ENCODE measurements at regions not wholly inside any gene's neighbourhood (a gene's known extent, or its start where the extent isn't known, plus 50 kb on each side); places are given as distances from the start of the nearest gene placed in this dataset.
A peak's percentile ranks its signal among the peaks of the same experiment; 100 is the strongest.

DNA sequence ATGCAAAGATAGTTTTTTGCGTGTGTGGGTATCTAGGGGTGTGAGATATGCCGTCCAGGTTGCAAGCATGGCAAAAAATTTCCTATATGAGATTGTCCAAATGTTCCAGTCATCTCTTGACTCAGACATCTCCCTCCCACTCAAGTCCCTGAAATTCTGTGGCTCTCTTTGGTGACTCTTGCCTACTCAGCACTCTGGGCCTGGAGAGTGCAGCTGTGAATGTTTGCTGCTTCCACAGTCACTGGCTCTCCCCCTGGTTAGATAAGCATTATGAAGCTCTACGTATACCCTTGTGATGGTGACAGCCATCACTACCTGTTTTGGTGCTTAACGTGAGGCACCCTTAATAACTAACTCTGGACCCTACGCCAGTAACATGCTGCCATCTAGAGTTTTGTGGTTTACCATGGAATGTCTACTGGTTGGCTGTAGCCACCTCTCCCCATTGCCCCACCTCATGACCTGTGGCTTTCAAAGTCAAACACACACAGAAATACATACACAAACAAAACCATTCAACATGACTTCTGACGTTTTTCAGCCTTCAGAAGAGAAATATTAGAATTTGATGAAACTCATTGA, 621.9 kb upstream of the CITED2 start:
- no peak for DNase-seq
- H3F3A ChIP-seq (ENCODE audit: insufficient read depth, low read depth): no peaks in the 10 kb centered on the region
- H3K4me1 ChIP-seq (replicated peaks; ENCODE audit: insufficient read depth): no peaks in the 10 kb centered on the region
- no peaks in the 10 kb centered on the region for H3K79me2 ChIP-seq (ENCODE audit: low read depth)
- no peaks in the 10 kb centered on the region for H3K36me3 ChIP-seq (ENCODE audit: low read depth)
- no peaks in the 10 kb centered on the region; the same call in none of the 2 replicates for H3K9me3 ChIP-seq (ENCODE audit: insufficient read depth, low read depth)
- H3K4me2 ChIP-seq: no peak overlapping the region
- CTCF ChIA-PET: no interaction called here
- H3K9me2 ChIP-seq (ENCODE audit: insufficient read depth): no peaks in the 10 kb centered on the region
- H3K27me3 ChIP-seq (ENCODE audit: insufficient read depth, low read depth): no peaks in the 10 kb centered on the region
- H2AFZ ChIP-seq: no peak overlapping the region
- TF ChIP-seq, protein P1, sequence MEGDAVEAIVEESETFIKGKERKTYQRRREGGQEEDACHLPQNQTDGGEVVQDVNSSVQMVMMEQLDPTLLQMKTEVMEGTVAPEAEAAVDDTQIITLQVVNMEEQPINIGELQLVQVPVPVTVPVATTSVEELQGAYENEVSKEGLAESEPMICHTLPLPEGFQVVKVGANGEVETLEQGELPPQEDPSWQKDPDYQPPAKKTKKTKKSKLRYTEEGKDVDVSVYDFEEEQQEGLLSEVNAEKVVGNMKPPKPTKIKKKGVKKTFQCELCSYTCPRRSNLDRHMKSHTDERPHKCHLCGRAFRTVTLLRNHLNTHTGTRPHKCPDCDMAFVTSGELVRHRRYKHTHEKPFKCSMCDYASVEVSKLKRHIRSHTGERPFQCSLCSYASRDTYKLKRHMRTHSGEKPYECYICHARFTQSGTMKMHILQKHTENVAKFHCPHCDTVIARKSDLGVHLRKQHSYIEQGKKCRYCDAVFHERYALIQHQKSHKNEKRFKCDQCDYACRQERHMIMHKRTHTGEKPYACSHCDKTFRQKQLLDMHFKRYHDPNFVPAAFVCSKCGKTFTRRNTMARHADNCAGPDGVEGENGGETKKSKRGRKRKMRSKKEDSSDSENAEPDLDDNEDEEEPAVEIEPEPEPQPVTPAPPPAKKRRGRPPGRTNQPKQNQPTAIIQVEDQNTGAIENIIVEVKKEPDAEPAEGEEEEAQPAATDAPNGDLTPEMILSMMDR (conservative IDR thresholded peaks at IDR 0.05): no peak
- TF ChIP-seq EZH2 (IDR thresholded peaks at IDR 0.05; ENCODE audit: low read depth): no peak
- BruUV-seq (replicated peaks): no TSS peak
- no peak overlapping the region for H3K4me3 ChIP-seq
- no peak overlapping the region for H3K27ac ChIP-seq
- POLR2A ChIA-PET (ENCODE audit: unreplicated experiment): no interaction called here
- intact Hi-C loops (cut with micrococcal nuclease; ENCODE audit: unreplicated experiment): loop anchor here (10.0 kb wide), 1 partner anchor 412 kb away; no protein-coding TSS in a partner anchor
- no peaks in the 10 kb centered on the region for H4K20me1 ChIP-seq (ENCODE audit: insufficient read depth)

DNA sequence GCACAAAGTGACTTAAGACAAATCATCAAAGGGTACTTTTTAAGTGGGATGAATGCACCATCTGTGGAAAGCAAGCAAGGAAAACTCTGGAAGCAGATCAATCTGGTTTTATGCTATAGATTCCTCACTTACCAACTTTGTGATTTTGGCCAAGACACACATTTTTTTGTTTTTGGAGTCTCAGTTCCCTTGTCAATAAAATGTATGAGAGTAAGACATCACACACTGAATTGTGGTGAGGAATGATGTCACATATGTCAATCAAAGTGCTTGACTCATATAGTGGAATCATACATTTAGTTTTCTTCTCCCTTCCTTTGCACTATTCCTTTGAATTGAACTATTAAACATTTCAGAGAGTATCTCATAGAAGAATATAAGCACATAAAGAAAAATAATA, 620.5 kb upstream of the CITED2 start:
- TF ChIP-seq, protein P1 (conservative IDR thresholded peaks at IDR 0.05): no peak
- TF ChIP-seq EZH2 (IDR thresholded peaks at IDR 0.05; ENCODE audit: low read depth): no peak
- no TSS peak for BruUV-seq (replicated peaks)
- DNase-seq: no peak

DNA sequence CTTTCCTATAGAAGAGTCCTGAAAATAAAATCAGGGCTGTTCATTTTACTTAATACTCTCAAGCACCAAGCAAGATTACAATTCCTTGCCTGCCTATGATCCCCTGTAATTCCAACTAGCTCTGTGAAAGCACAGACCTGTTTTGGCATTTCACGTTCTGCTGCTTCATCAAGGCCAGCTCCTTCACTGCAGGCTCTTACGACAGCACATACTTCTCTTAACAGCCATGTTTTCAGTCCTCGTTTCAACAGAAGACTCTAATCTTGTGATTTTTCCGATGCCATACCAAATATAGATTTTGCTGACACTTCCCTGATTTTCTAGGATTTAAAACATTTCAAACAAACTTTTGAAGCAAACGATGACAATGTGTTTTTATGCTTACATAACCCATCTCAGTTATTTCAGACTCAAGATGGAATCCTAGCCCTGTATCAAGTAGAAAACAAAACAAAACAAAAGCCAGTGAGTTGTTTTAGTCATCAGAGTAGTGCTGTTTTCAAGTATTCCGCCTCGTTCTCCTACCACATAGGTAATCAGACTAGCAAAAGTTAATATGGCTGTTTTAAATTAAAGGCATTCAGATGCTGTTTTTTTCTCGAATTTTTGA, 616.5 kb upstream of the CITED2 start:
- 0 out of 2 replicates have a peak overlapping the region, but pooled peaks have one; percentile 0 for H2AFZ ChIP-seq
- no peaks in the 10 kb centered on the region; the same call in 1 of the 2 replicates for H3K9me3 ChIP-seq (ENCODE audit: insufficient read depth, low read depth)
- H3K4me2 ChIP-seq: no peak overlapping the region
- no peak overlapping the region for H3K4me3 ChIP-seq
- no peaks in the 10 kb centered on the region for H3K4me1 ChIP-seq (replicated peaks; ENCODE audit: insufficient read depth)
- H3K27me3 ChIP-seq (ENCODE audit: insufficient read depth, low read depth): no peaks in the 10 kb centered on the region
- no peak overlapping the region for H3K27ac ChIP-seq
- no peak for TF ChIP-seq EZH2 (IDR thresholded peaks at IDR 0.05; ENCODE audit: low read depth)
- TF ChIP-seq, protein P1 (conservative IDR thresholded peaks at IDR 0.05): no peak
- no peaks in the 10 kb centered on the region for H3K79me2 ChIP-seq (ENCODE audit: low read depth)
- CTCF ChIA-PET: no interaction called here
- no TSS peak for BruUV-seq (replicated peaks)
- H3K9me2 ChIP-seq (ENCODE audit: insufficient read depth): no peaks in the 10 kb centered on the region
- H3F3A ChIP-seq (ENCODE audit: insufficient read depth, low read depth): no peaks in the 10 kb centered on the region
- intact Hi-C loops (cut with micrococcal nuclease; ENCODE audit: unreplicated experiment): loop anchor here (10.0 kb wide), 1 partner anchor 406 kb away; no protein-coding TSS in a partner anchor
- no peaks in the 10 kb centered on the region for H4K20me1 ChIP-seq (ENCODE audit: insufficient read depth)
- no peaks in the 10 kb centered on the region for H3K36me3 ChIP-seq (ENCODE audit: low read depth)
- DNase-seq: no peak
- POLR2A ChIA-PET (ENCODE audit: unreplicated experiment): no interaction called here

More for the DNA sequence above, 620.5 kb upstream of the CITED2 start:
- Histone ChIP-seq H3K9me3 (ENCODE audit: insufficient read depth, low read depth) (no peaks in the 10 kb centered on the region; the same call in none of the 2 replicates), H3K4me3 (no peak overlapping the region), H3K79me2 (ENCODE audit: low read depth) (no peaks in the 10 kb centered on the region), H3K4me1 (replicated peaks; ENCODE audit: insufficient read depth) (no peaks in the 10 kb centered on the region), H3K27me3 (ENCODE audit: insufficient read depth, low read depth) (no peaks in the 10 kb centered on the region), H3K4me2 (no peak overlapping the region), H4K20me1 (ENCODE audit: insufficient read depth) (no peaks in the 10 kb centered on the region), H3K9me2 (ENCODE audit: insufficient read depth) (no peaks in the 10 kb centered on the region), H3K36me3 (ENCODE audit: low read depth) (no peaks in the 10 kb centered on the region), H3F3A (ENCODE audit: insufficient read depth, low read depth) (no peaks in the 10 kb centered on the region), H2AFZ (no peak overlapping the region), H3K27ac (no peak overlapping the region)
- ChIA-PET POLR2A (ENCODE audit: unreplicated experiment) (no interaction called here), CTCF (no interaction called here)
- intact Hi-C loops (cut with micrococcal nuclease; ENCODE audit: unreplicated experiment): loop anchor here (10.0 kb wide), 1 partner anchor 410 kb away; no protein-coding TSS in a partner anchor

All from PC-9 (cell line).